ENCODE measurements at regions not wholly inside any gene's neighbourhood (a gene's known extent, or its start where the extent isn't known, plus 50 kb on each side); places are given as distances from the start of the nearest gene placed in this dataset.

- POLR2A ChIA-PET: interaction anchor here (1.2 kb wide), 1 partner anchor 15 kb away, joined by 3 read pairs; no protein-coding TSS in a partner anchor
- Histone ChIP-seq H3K27ac (ENCODE audit: extremely low read depth, low read depth, low read length) (no peak overlapping the region), H3K79me2 (ENCODE audit: control insufficient read depth, insufficient read depth, low read length) (no peaks in the 10 kb centered on the region), H3K4me3 (no peak overlapping the region), H3K27me3 (ENCODE audit: control insufficient read depth in 2 of 2, insufficient read depth in 2 of 2, low read length in 2 of 2) (peaks cover 0 to 3% of the 10 kb centered on the region in 2 experiments; a peak in 1 of 5 replicates), H3K9me1 (ENCODE audit: control insufficient read depth, insufficient read depth, low read length) (no peaks in the 10 kb centered on the region), H3K9ac (ENCODE audit: insufficient read depth in 1 of 2, low read depth in 2 of 2, low read length in 2 of 2) (no peak overlapping the region), H3K4me1 (replicated peaks in 1 of 2; ENCODE audit: control insufficient read depth in 2 of 2, insufficient read depth in 2 of 2, low read length in 2 of 2) (no peaks in the 10 kb centered on the region; a peak in 2 of 5 replicates), H3K4me2 (ENCODE audit: insufficient read depth, low read length) (no peak overlapping the region), H2AFZ (ENCODE audit: low read depth, low read length) (no peak overlapping the region), H4K20me1 (replicated peaks; ENCODE audit: control insufficient read depth, insufficient read depth, low read length) (no peaks in the 10 kb centered on the region), H3K9me3 (replicated peaks; ENCODE audit: control insufficient read depth, insufficient read depth, low read depth, low read length) (no peaks in the 10 kb centered on the region), H3K36me3 (ENCODE audit: control insufficient read depth, insufficient read depth, low read length) (no peaks in the 10 kb centered on the region)
- FAIRE-seq (no peak), ATAC-seq (no peak), DNase-seq (ENCODE audit: extremely low read depth in 1 of 4, low spot score in 3 of 4) (no peak)
- CTCF ChIA-PET (ENCODE audit: low intra/inter-chr PET ratio): no interaction called here
- BruUV-seq (replicated peaks): no TSS peak
- intact Hi-C loops (cut with micrococcal nuclease) (no loop called here), in situ Hi-C loops (cut with MboI) (no loop called here)
- TF ChIP-seq ZNF174 (CRISPR knock-in tag; IDR thresholded peaks at IDR 0.05) (no peak), SREBF1 (IDR thresholded peaks at IDR 0.05; ENCODE audit: borderline replicate concordance, low read depth, low read length) (no peak), PHB2 (IDR thresholded peaks at IDR 0.05; ENCODE audit: low read depth) (no peak), RBM39 (optimal IDR thresholded peaks at IDR 0.05; ENCODE audit: low read depth, low read length) (no peak), ZBTB33 (CRISPR knock-in tag; IDR thresholded peaks at IDR 0.05) (no peak), ZNF224 (CRISPR knock-in tag; IDR thresholded peaks at IDR 0.05) (no peak), ASH1L (IDR thresholded peaks at IDR 0.05; ENCODE audit: borderline replicate concordance, low read depth, partially characterized antibody) (no peak), SPI1 (IDR thresholded peaks at IDR 0.05; ENCODE audit: borderline replicate concordance, low read depth, low read length) (no peak), ZNF134 (CRISPR knock-in tag; conservative IDR thresholded peaks at IDR 0.05) (no peak), NKRF (IDR thresholded peaks at IDR 0.05; ENCODE audit: borderline replicate concordance) (no peak), CHD4 (IDR thresholded peaks at IDR 0.05; ENCODE audit: insufficient read depth, insufficient replicate concordance, low read depth, low read length, poor library complexity, severe bottlenecking) (no peak), YY1 (IDR thresholded peaks at IDR 0.05; ENCODE audit: borderline replicate concordance in 1 of 3, control insufficient read depth in 1 of 3, extremely low read depth in 1 of 3, insufficient read depth in 3 of 3, insufficient read length in 1 of 3, insufficient replicate concordance in 2 of 3, low read depth in 1 of 3, low read length in 2 of 3) (no peak), ARID1B (IDR thresholded peaks at IDR 0.05) (no peak), ZKSCAN1 (IDR thresholded peaks at IDR 0.05; ENCODE audit: low read depth, low read length) (no peak), ILF3 (IDR thresholded peaks at IDR 0.05; ENCODE audit: borderline replicate concordance) (no peak), ZKSCAN3 (CRISPR knock-in tag; IDR thresholded peaks at IDR 0.05) (no peak), SMAD4 (CRISPR knock-in tag; conservative IDR thresholded peaks at IDR 0.05) (no peak)
These were observed 144.4 kb upstream of the NRIP1 start for GRCh38 chr21:15209224-15209623.
